ENCODE measurements at regions not wholly inside any gene's neighbourhood (a gene's known extent, or its start where the extent isn't known, plus 50 kb on each side); places are given as distances from the start of the nearest gene placed in this dataset.
A peak's percentile ranks its signal among the peaks of the same experiment; 100 is the strongest.

DNA sequence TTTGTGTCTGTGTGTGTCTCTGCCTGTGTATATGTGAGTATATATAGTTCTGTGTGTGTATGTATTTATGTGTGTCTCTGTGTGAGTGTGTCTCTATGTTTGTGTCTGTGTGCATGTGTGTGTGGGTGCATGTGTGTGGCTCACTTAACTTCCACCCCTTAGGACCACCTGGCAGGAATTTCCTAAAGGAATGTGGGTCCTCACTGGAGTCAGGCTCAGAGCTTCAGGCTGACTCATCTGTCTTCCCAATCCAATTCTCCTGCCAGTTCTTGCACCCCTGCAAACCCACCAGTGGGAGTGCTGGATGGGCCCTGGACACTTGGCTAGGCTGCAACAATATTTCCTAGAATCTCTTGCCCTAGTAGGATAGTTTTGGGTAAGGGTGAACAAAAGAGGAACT lies 70.2 kb upstream of the GRB10 start:
- DNase-seq (ENCODE audit: low read depth in 1 of 2, low spot score in 1 of 2) (no peak), ATAC-seq (no peak), FAIRE-seq (no peak)
- Histone ChIP-seq H3K4me1 (peaks cover 10% of the 10 kb centered on the region; the same call in 2 of the 3 replicates), H3K4me2 (no peak overlapping the region), H3K9me3 (no peaks in the 10 kb centered on the region), H3K27ac (no peak overlapping the region), H3K4me3 (no peak overlapping the region)
- CTCF ChIA-PET = no interaction called here
- no peak for TF ChIP-seq MAFK (IDR thresholded peaks at IDR 0.05; ENCODE audit: partially characterized antibody)
- no peak for TF ChIP-seq RARB (CRISPR knock-in tag; IDR thresholded peaks at IDR 0.05)
- TF ChIP-seq, protein P1, sequence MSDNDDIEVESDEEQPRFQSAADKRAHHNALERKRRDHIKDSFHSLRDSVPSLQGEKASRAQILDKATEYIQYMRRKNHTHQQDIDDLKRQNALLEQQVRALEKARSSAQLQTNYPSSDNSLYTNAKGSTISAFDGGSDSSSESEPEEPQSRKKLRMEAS (IDR thresholded peaks at IDR 0.05) = no peak
- TF ChIP-seq, protein P2, sequence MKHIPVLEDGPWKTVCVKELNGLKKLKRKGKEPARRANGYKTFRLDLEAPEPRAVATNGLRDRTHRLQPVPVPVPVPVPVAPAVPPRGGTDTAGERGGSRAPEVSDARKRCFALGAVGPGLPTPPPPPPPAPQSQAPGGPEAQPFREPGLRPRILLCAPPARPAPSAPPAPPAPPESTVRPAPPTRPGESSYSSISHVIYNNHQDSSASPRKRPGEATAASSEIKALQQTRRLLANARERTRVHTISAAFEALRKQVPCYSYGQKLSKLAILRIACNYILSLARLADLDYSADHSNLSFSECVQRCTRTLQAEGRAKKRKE (CRISPR knock-in tag; IDR thresholded peaks at IDR 0.05; ENCODE audit: low read depth) = no peak
- TF ChIP-seq EP300 (IDR thresholded peaks at IDR 0.05) = no peak
- TF ChIP-seq, protein P3, sequence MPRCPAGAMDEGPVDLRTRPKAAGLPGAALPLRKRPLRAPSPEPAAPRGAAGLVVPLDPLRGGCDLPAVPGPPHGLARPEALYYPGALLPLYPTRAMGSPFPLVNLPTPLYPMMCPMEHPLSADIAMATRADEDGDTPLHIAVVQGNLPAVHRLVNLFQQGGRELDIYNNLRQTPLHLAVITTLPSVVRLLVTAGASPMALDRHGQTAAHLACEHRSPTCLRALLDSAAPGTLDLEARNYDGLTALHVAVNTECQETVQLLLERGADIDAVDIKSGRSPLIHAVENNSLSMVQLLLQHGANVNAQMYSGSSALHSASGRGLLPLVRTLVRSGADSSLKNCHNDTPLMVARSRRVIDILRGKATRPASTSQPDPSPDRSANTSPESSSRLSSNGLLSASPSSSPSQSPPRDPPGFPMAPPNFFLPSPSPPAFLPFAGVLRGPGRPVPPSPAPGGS (IDR thresholded peaks at IDR 0.05) = no peak
- TF ChIP-seq, protein P4, sequence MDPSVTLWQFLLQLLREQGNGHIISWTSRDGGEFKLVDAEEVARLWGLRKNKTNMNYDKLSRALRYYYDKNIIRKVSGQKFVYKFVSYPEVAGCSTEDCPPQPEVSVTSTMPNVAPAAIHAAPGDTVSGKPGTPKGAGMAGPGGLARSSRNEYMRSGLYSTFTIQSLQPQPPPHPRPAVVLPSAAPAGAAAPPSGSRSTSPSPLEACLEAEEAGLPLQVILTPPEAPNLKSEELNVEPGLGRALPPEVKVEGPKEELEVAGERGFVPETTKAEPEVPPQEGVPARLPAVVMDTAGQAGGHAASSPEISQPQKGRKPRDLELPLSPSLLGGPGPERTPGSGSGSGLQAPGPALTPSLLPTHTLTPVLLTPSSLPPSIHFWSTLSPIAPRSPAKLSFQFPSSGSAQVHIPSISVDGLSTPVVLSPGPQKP (IDR thresholded peaks at IDR 0.05; ENCODE audit: low read depth, low read length) = no peak
- no peak for TF ChIP-seq CBX8 (IDR thresholded peaks at IDR 0.05)
- no peak for TF ChIP-seq FOSL2 (IDR thresholded peaks at IDR 0.05)
- TF ChIP-seq FOSL2 (CRISPR knock-in tag; IDR thresholded peaks at IDR 0.05) = no peak
- TF ChIP-seq JUN (IDR thresholded peaks at IDR 0.05) = no peak
- POLR2A ChIA-PET = no interaction called here

DNA sequence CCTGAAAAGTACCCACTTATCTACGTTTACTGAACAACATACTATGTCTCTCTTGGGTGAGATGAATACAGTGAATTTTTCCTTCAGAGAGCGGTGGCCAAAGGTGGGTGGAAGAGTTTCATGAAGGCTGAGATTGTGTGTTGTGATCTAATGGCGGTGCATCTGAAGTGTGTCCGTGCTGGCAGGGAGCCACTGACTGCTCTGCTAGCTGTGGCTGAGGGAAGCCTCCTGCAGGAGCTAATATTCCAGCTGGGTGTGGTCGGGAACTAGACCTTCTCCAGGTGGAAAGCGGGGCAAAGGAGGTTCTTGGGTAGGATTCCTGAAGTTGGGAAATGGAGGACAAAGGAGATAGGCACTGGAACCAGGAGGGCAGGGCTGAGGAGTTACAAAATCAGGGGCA lies 69.2 kb upstream of the GRB10 start:
- H3K27ac ChIP-seq = peak overlapping the region in 1 of 2 experiments; percentile 25; a peak in 1 of 6 replicates
- no peaks in the 10 kb centered on the region for H3K9me3 ChIP-seq
- no peak for TF ChIP-seq MYC (IDR thresholded peaks at IDR 0.05; ENCODE audit: borderline replicate concordance, low read length)
- no peak for TF ChIP-seq RFX5 (IDR thresholded peaks at IDR 0.05)
- no peak for TF ChIP-seq POLR2A (IDR thresholded peaks at IDR 0.05; ENCODE audit: low read length)
- no peak for TF ChIP-seq HEYL (CRISPR knock-in tag; IDR thresholded peaks at IDR 0.05)
- TF ChIP-seq, protein P5, sequence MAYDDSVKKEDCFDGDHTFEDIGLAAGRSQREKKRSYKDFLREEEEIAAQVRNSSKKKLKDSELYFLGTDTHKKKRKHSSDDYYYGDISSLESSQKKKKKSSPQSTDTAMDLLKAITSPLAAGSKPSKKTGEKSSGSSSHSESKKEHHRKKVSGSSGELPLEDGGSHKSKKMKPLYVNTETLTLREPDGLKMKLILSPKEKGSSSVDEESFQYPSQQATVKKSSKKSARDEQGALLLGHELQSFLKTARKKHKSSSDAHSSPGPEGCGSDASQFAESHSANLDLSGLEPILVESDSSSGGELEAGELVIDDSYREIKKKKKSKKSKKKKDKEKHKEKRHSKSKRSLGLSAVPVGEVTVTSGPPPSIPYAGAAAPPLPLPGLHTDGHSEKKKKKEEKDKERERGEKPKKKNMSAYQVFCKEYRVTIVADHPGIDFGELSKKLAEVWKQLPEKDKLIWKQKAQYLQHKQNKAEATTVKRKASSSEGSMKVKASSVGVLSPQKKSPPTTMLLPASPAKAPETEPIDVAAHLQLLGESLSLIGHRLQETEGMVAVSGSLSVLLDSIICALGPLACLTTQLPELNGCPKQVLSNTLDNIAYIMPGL (CRISPR knock-in tag; IDR thresholded peaks at IDR 0.05; ENCODE audit: borderline replicate concordance) = no peak
- TF ChIP-seq GATA3 (IDR thresholded peaks at IDR 0.05; ENCODE audit: borderline replicate concordance) = no peak
- no peak for TF ChIP-seq RNF2 (IDR thresholded peaks at IDR 0.05; ENCODE audit: borderline replicate concordance, low read depth)
- no peak for TF ChIP-seq ZFP36 (IDR thresholded peaks at IDR 0.05; ENCODE audit: borderline replicate concordance, partially characterized antibody)
- TF ChIP-seq SREBF2 (IDR thresholded peaks at IDR 0.05) = no peak
- TF ChIP-seq, protein P1 (IDR thresholded peaks at IDR 0.05) = no peak
- TF ChIP-seq ZC3H11A (IDR thresholded peaks at IDR 0.05) = no peak
- TF ChIP-seq, protein P6, sequence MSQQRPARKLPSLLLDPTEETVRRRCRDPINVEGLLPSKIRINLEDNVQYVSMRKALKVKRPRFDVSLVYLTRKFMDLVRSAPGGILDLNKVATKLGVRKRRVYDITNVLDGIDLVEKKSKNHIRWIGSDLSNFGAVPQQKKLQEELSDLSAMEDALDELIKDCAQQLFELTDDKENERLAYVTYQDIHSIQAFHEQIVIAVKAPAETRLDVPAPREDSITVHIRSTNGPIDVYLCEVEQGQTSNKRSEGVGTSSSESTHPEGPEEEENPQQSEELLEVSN (IDR thresholded peaks at IDR 0.05; ENCODE audit: borderline replicate concordance, low read depth) = no peak
- no peak for FAIRE-seq
- no peak overlapping the region for H3K4me3 ChIP-seq
- H3K4me2 ChIP-seq = peak overlapping the region; percentile 7; the same call in 2 of the 3 replicates
- WGBS (ENCODE audit: missing lambda C conversion rate) = 60% methylated on average over 6 of the region's 6 CpGs
- ChIA-PET CTCF (interaction anchor here (1.3 to 1.4 kb wide), 2 partner anchors 11 to 289 kb away, joined by 4 to 5 read pairs; no protein-coding TSS in a partner anchor), POLR2A (no interaction called here)
- DNase-seq (ENCODE audit: low read depth in 1 of 2, low spot score in 1 of 2) = no peak
- ATAC-seq = no peak; a peak in 1 of 6 replicates
- H3K4me1 ChIP-seq = peaks cover 10% of the 10 kb centered on the region; the same call in 2 of the 3 replicates

Data from A549 (cell line).